NCI-H187 (cell line): ENCODE measurements at regions not wholly inside any gene's neighbourhood (a gene's known extent, or its start where the extent isn't known, plus 50 kb on each side); places are given as distances from the start of the nearest gene placed in this dataset.
"Not testable (repeated sequence)": the region's sequence is repeated elsewhere in the genome, so short reads cannot be mapped to it uniquely, and the experiment has no call there.

ENCODE experiments used
- DNase-seq, 2 experiments: peaks; one replicate each; lab custom pipeline; 2025; lab: John Stamatoyannopoulos, UW

- not testable (repeated sequence) for DNase-seq
These were observed 74.2 kb upstream of the GNG12 start for GRCh38 chr1:67907467-67907866.

GRCh38 chr1:67906015-67906414, 72.7 kb upstream of the GNG12 start:
- not testable (repeated sequence) for DNase-seq

- DNase-seq, result not testable (repeated sequence)
These were observed 69.4 kb upstream of the GNG12 start for GRCh38 chr1:67902546-67903223.

- no peak for DNase-seq
These were observed 64.9 kb upstream of the GNG12 start for GRCh38 chr1:67898033-67898726.

- no peak for DNase-seq
These were observed 64.1 kb upstream of the GNG12 start for GRCh38 chr1:67897270-67897949.

- DNase-seq, result no peak
These were observed 63.6 kb upstream of the GNG12 start for GRCh38 chr1:67896826-67897225.

GRCh38 chr1:67894981-67895735, 61.9 kb upstream of the GNG12 start:
- no peak for DNase-seq

GRCh38 chr1:67893126-67893495, 59.8 kb upstream of the GNG12 start:
- DNase-seq, result no peak

- no peak for DNase-seq
These were observed 59.3 kb upstream of the GNG12 start for GRCh38 chr1:67892476-67893125.

GRCh38 chr1:67890857-67891256, 57.6 kb upstream of the GNG12 start:
- no peak for DNase-seq

- DNase-seq, result no peak
These were observed 56.8 kb upstream of the GNG12 start for GRCh38 chr1:67889953-67890567.

GRCh38 chr1:67889466-67889865, 56.2 kb upstream of the GNG12 start:
- no peak for DNase-seq

- no peak for DNase-seq
These were observed 55.2 kb upstream of the GNG12 start for GRCh38 chr1:67888216-67889106.

GRCh38 chr1:67887146-67887545, 53.9 kb upstream of the GNG12 start:
- DNase-seq, result no peak

- DNase-seq, result no peak
These were observed 52.8 kb upstream of the GNG12 start for GRCh38 chr1:67886076-67886475.

- DNase-seq, result no peak
These were observed 49.8 kb upstream of the GNG12 start for GRCh38 chr1:67883069-67883468.
